Body of pancreas (tissue), 4 donors: ENCODE measurements at regions not wholly inside any gene's neighbourhood (a gene's known extent, or its start where the extent isn't known, plus 50 kb on each side); places are given as distances from the start of the nearest gene placed in this dataset.
A peak's percentile ranks its signal among the peaks of the same experiment; 100 is the strongest.

Source experiments
- ATAC-seq: fragments of 150-250 bp; one replicate; pipeline ENCODE4 v1.9.1; 2016
- DNase-seq, 4 donors: peaks; one replicate each; pipeline ENCODE4 v3.0.0-alpha.2; 2019
- H3K27ac ChIP-seq, 4 donors: fragments of 200-600 bp; sonication (generic); 1 replicate in 3 of 4; 2 replicates in 1 of 4; pipeline versions ENCODE4 v1.5.1 to v1.6.1; 2016 to 2019; ENCODE audit warnings: mild to moderate bottlenecking in 1 of 4, mixed read lengths in 1 of 4, moderate library complexity in 1 of 4
- H3K27me3 ChIP-seq, 2 donors: fragments of 200-600 bp; sonication (generic); one replicate each; pipeline ENCODE4 v1.6.0; 2016; ENCODE audit warnings: mild to moderate bottlenecking in 1 of 2
- H3K36me3 ChIP-seq, 2 donors: fragments of 200-600 bp; sonication (generic); replicated peaks in 1 of 2; 2 replicates each; pipeline ENCODE4 v1.5.1; 2016; ENCODE audit warnings: low read depth in 2 of 2; ENCODE audit not compliant: insufficient read depth in 1 of 2
- H3K4me1 ChIP-seq: fragments of 200-600 bp; sonication (generic); one replicate; pipeline ENCODE4 v1.6.0; 2016
- H3K4me3 ChIP-seq, 2 donors: fragments of 200-600 bp; sonication (generic); 1 replicate in 1 of 2; 2 replicates in 1 of 2; pipeline ENCODE4 v1.5.1; 2016 to 2019
- H3K9me3 ChIP-seq, 3 donors: fragments of 200-600 bp; sonication (generic); 1 replicate in 2 of 3; 2 replicates in 1 of 3; pipeline ENCODE4 v1.5.1; 2016
- POLR2A ChIP-seq, 3 donors: fragments of 450-650 bp; IDR thresholded peaks; one replicate each; pipeline ENCODE4 v1.6.1; 2016; ENCODE audit warnings: antibody characterized with exemption in 3 of 3, mild to moderate bottlenecking in 2 of 3
- WGBS, 2 donors: methylation state at CpG; one replicate each; pipeline ENCODE4 v1.1.5; 2017; 5-methylcytosine and 5-hydroxymethylcytosine counted together
- intact Hi-C: fragments of 100-400 bp; cut with DNase I; formaldehyde crosslinking; loops from one replicate; pipeline ENCODE4 v1.15.1; 2023
- TF ChIP-seq, protein P1 (sequence below), 7 experiments: fragments of 450-650 bp in 4 of 7; fragments of 200-600 bp in 3 of 7; sonication (generic) in 3 of 7; IDR thresholded peaks; one replicate each; pipeline ENCODE4 v1.5.1; 2016 to 2019; ENCODE audit warnings: antibody characterized with exemption in 7 of 7

DNA sequence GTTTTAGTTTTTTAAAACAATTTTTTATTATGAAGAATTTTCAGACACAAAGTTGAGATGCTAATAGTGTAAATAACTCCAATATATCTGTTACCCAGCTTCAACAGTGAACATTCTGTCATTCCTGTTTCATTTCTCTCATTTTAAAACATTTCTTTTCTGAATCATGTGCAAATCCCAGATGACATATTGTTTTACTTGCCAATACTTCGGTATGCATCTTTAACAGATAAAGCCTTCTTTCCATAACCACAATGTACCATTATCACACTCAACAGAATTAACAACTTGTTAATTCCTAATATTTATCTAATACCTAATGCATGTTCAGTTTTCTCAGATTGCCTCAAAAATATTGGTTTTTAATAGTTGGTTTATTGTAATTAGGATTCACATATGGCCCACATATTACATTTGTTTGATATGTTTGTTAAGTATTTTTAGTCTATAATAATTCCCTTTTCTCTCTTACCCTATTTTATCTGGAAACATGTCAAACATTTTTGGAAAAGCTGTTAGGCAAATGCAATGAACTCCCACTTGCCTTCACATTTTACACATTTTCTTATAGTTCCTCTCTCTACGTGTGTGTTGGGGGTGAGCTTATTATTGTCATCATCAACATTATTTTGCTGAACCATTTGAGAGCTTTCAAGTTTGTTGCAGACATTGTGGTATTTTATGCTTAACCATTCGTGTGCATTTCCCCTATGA, 58.7 kb upstream of the ANKRD55 start:
- no peak overlapping the region for H3K27ac ChIP-seq
- 74 to 79% methylated on average over 3 of the region's 3 CpGs for WGBS, 2 donors
- no peak for TF ChIP-seq POLR2A (IDR thresholded peaks at IDR 0.05)
- TF ChIP-seq, protein P1, sequence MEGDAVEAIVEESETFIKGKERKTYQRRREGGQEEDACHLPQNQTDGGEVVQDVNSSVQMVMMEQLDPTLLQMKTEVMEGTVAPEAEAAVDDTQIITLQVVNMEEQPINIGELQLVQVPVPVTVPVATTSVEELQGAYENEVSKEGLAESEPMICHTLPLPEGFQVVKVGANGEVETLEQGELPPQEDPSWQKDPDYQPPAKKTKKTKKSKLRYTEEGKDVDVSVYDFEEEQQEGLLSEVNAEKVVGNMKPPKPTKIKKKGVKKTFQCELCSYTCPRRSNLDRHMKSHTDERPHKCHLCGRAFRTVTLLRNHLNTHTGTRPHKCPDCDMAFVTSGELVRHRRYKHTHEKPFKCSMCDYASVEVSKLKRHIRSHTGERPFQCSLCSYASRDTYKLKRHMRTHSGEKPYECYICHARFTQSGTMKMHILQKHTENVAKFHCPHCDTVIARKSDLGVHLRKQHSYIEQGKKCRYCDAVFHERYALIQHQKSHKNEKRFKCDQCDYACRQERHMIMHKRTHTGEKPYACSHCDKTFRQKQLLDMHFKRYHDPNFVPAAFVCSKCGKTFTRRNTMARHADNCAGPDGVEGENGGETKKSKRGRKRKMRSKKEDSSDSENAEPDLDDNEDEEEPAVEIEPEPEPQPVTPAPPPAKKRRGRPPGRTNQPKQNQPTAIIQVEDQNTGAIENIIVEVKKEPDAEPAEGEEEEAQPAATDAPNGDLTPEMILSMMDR (IDR thresholded peaks at IDR 0.05) = no peak
- no peaks in the 10 kb centered on the region for H3K27me3 ChIP-seq
- H3K4me1 ChIP-seq = peaks cover 38% of the 10 kb centered on the region
- ATAC-seq (no peak), DNase-seq (no peak)
- no peaks in the 10 kb centered on the region for H3K36me3 ChIP-seq
- no peak overlapping the region for H3K4me3 ChIP-seq
- no peaks in the 10 kb centered on the region for H3K9me3 ChIP-seq
- intact Hi-C loops = no loop called here

DNA sequence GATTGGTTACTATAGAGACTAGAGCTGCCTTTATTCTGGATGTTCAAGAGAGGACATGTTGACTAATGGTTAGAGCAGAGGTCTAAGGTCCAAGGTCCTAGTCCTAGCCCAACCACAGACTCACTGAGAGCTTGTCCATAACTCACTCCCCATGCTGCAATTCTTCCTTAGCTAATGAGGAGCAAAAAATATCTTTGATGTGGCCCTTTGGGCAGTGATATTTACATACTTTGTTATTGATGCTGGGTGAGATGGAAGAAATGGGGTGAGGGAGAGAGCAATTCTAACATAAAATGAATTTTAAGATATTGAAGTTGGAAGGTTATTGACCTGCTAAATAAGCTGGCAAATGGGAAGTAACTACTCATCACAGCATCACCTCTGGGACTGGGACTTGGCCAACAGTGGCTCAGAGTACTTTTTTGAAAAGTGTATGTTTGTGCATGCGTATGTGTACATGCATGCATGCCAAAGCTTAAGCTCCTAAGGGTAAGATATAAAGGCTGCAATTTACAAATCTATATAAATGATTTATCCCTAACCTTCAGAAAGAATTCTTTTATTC, 58.0 kb upstream of the ANKRD55 start:
- no peaks in the 10 kb centered on the region for H3K36me3 ChIP-seq
- WGBS, 2 donors = 96% methylated on average over 1 of the region's 1 CpG
- intact Hi-C loops = no loop called here
- H3K4me1 ChIP-seq = peaks cover 42% of the 10 kb centered on the region
- H3K9me3 ChIP-seq = no peaks in the 10 kb centered on the region
- no peak overlapping the region for H3K4me3 ChIP-seq
- no peaks in the 10 kb centered on the region for H3K27me3 ChIP-seq
- TF ChIP-seq POLR2A (IDR thresholded peaks at IDR 0.05) = no peak
- TF ChIP-seq, protein P1 (IDR thresholded peaks at IDR 0.05) = no peak
- ATAC-seq = no peak
- no peak overlapping the region for H3K27ac ChIP-seq
- no peak for DNase-seq

DNA sequence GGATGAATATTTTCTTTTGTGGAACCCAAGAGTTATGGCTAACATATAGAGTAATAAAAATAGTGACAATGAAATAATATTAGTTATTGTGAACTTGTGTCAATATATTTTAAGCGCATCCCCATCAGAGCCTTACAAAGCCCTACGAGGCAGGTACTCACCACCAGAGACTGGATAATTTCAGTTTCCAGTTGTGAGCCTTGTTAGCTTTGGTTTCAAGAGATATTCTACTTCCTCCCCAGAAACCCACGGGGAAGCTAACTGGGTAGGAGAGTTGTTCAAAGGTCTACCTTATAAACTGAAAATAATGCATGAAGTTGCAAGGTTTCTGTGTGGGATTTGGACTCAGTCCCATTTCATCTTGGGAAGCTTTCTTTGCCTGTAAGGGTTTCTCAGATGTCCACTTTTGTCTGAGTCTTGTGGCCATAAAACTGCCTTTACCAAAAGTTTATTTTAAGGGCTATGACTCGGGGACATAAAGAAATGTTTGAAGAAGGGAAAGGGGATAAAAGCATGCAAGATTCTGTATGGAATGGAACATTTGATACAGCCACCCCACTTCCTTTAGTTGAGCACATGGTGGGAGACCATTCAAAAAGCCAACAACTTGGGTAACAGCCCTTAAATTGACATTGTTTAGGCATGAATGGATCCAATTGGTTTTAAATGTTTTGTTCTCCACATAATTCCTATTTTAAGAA, 57.4 kb upstream of the ANKRD55 start:
- Histone ChIP-seq H3K9me3 (no peaks in the 10 kb centered on the region), H3K36me3 (no peaks in the 10 kb centered on the region), H3K27ac (peak overlapping the region in 2 of 4 donors; percentile 63 to 72), H3K4me3 (no peak overlapping the region), H3K4me1 (peaks cover 42% of the 10 kb centered on the region), H3K27me3 (no peaks in the 10 kb centered on the region)
- ATAC-seq (no peak), DNase-seq (no peak)
- intact Hi-C loops = no loop called here
- 77 to 80% methylated on average over 4 of the region's 4 CpGs for WGBS, 2 donors
- no peak for TF ChIP-seq POLR2A (IDR thresholded peaks at IDR 0.05)
- TF ChIP-seq, protein P1 (IDR thresholded peaks at IDR 0.05) = no peak

DNA sequence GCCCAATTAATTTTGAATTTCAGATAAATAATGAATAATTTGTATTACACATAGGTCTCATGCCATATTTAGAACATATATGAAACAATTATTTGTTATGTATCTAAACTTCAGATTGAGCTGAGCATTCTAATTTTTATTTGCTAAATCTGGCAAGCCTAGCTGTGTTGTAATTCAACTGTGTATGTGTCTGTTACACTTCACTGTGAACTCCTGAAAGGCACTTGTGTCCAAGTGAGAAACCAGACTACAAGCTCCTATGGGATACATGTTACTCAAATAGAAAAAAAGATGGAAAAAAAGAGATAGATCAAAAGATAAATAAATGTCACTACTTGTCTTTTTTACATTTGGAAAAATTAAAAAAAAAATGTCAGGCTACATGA, 56.5 kb upstream of the ANKRD55 start:
- H3K4me1 ChIP-seq = peaks cover 42% of the 10 kb centered on the region
- no peaks in the 10 kb centered on the region for H3K27me3 ChIP-seq
- intact Hi-C loops = no loop called here
- ATAC-seq (peak; percentile 57), DNase-seq (no peak)
- no peak for TF ChIP-seq POLR2A (IDR thresholded peaks at IDR 0.05)
- TF ChIP-seq, protein P1 (IDR thresholded peaks at IDR 0.05) = no peak
- no peaks in the 10 kb centered on the region for H3K36me3 ChIP-seq
- no peak overlapping the region for H3K4me3 ChIP-seq
- H3K9me3 ChIP-seq = no peaks in the 10 kb centered on the region
- H3K27ac ChIP-seq = peak overlapping the region in 3 of 4 donors; percentile 63 to 72 (median 66)
